Ovary (tissue), 3 donors: ENCODE measurements at regions not wholly inside any gene's neighbourhood (a gene's known extent, or its start where the extent isn't known, plus 50 kb on each side); places are given as distances from the start of the nearest gene placed in this dataset.

ENCODE experiments used
- CTCF ChIP-seq, 3 donors: fragments of 450-650 bp in 2 of 3; fragments of 200-600 bp in 1 of 3; IDR thresholded peaks; one replicate each; pipeline versions ENCODE4 v1.5.1 to v1.8.0; 2016 to 2022; ENCODE audit warnings: antibody characterized with exemption in 3 of 3, mild to moderate bottlenecking in 1 of 3
- EP300 ChIP-seq: sonication (generic); formaldehyde crosslinking; IDR thresholded peaks from one replicate; pipeline ENCODE4 v1.6.1; 2017; ENCODE audit warnings: antibody characterized with exemption
- POLR2A ChIP-seq: fragments of 450-650 bp; IDR thresholded peaks from one replicate; pipeline ENCODE4 v1.6.1; 2017; ENCODE audit warnings: antibody characterized with exemption, mild to moderate bottlenecking, moderate library complexity
- donor health status: DM: no; HTN: no; CAD: no.

GRCh38 chr6:25107218-25107617 lies 171.5 kb upstream of the RIPOR2 start:
- TF ChIP-seq CTCF (IDR thresholded peaks at IDR 0.05) (no peak), EP300 (no peak), POLR2A (no peak)
